Right lobe of liver (tissue), 6 donors: ENCODE measurements at regions not wholly inside any gene's neighbourhood (a gene's known extent, or its start where the extent isn't known, plus 50 kb on each side); places are given as distances from the start of the nearest gene placed in this dataset.
A peak's percentile ranks its signal among the peaks of the same experiment; 100 is the strongest.

Experiments
- ATAC-seq, 4 donors: fragments of 200-7000 bp; cut with Tn5 transposase; one replicate each; pipeline ENCODE4 v1.9.1; 2020; ENCODE audit warnings: mild to moderate bottlenecking in 4 of 4, moderate library complexity in 4 of 4
- DNase-seq, 3 donors: peaks; one replicate each; pipeline ENCODE4 v3.0.0-alpha.2; 2020
- H3K27ac ChIP-seq, 3 donors: fragments of 200-600 bp; one replicate each; pipeline ENCODE4 v1.8.0; 2022
- H3K27me3 ChIP-seq, 2 donors: fragments of 200-600 bp; one replicate each; pipeline ENCODE4 v1.8.0; 2022
- H3K36me3 ChIP-seq, 4 donors: fragments of 200-600 bp; sonication (generic) in 1 of 4; one replicate each; pipeline versions ENCODE4 v1.5.1 to v1.8.0; 2017 to 2022; ENCODE audit warnings: control low read depth in 1 of 4
- H3K4me1 ChIP-seq, 4 donors: fragments of 200-600 bp; sonication (generic) in 1 of 4; one replicate each; pipeline versions ENCODE4 v1.5.1 to v1.8.0; 2017 to 2022; ENCODE audit warnings: control low read depth in 1 of 4
- H3K4me3 ChIP-seq, 3 donors: fragments of 200-600 bp; one replicate each; pipeline ENCODE4 v1.8.0; 2022
- H3K9me3 ChIP-seq, 4 donors: fragments of 200-600 bp; sonication (generic) in 1 of 4; one replicate each; pipeline versions ENCODE4 v1.5.1 to v1.8.0; 2017 to 2022; ENCODE audit warnings: control low read depth in 1 of 4
- CTCF ChIP-seq, 4 donors: fragments of 200-600 bp in 3 of 4; fragments of 450-650 bp in 1 of 4; IDR thresholded peaks; one replicate each; pipeline versions ENCODE4 v1.5.1 to v1.8.0; 2016 to 2022; ENCODE audit warnings: antibody characterized with exemption in 4 of 4, mild to moderate bottlenecking in 2 of 4
- POLR2A ChIP-seq: fragments of 450-650 bp; IDR thresholded peaks from one replicate; pipeline ENCODE4 v1.6.1; 2017; ENCODE audit warnings: antibody characterized with exemption, mild to moderate bottlenecking
- WGBS: methylation state at CpG from one replicate; pipeline ENCODE4 v1.1.6; 2018; ENCODE audit warnings: low coverage, low lambda C conversion rate; ENCODE audit not compliant: insufficient coverage; ENCODE audit errors: missing lambda C conversion rate; 5-methylcytosine and 5-hydroxymethylcytosine counted together
- intact Hi-C, 2 donors: fragments of 100-400 bp; cut with DNase I; formaldehyde crosslinking; loops; one replicate each; pipeline versions ENCODE4 v1.11.2 to v1.14.1; 2022
- donor health status: DM: no; HTN: yes; CAD: no.
- donor health status: DM: no; HTN: no; CAD: no.
- donor health status: DM: no; HTN: no; CAD: no.
- donor health status: DM: no; HTN: yes; CAD: no.
- donor health status: DM: no; HTN: yes; CAD: no.

- Histone ChIP-seq H3K4me1 (no peaks in the 10 kb centered on the region), H3K27me3 (no peaks in the 10 kb centered on the region), H3K9me3 (no peaks in the 10 kb centered on the region), H3K4me3 (no peak overlapping the region), H3K36me3 (no peaks in the 10 kb centered on the region), H3K27ac (no peak overlapping the region)
- intact Hi-C loops: no loop called here
- 46% methylated on average over 7 of the region's 7 CpGs for WGBS
- TF ChIP-seq CTCF (IDR thresholded peaks at IDR 0.05): no peak
- no peak for TF ChIP-seq POLR2A
- ATAC-seq (no peak), DNase-seq (no peak)
These were observed 234.5 kb upstream of the SSTR1 start for GRCh38 chr14:37972941-37973887.

GRCh38 chr14:37974421-37974820 is 233.3 kb upstream of the SSTR1 start:
- intact Hi-C loops: no loop called here
- H3K9me3 ChIP-seq: no peaks in the 10 kb centered on the region
- H3K36me3 ChIP-seq: no peaks in the 10 kb centered on the region
- ATAC-seq (no peak), DNase-seq (no peak)
- no peaks in the 10 kb centered on the region for H3K27me3 ChIP-seq
- H3K27ac ChIP-seq: no peak overlapping the region
- WGBS: 93% methylated on average over 1 of the region's 1 CpG
- TF ChIP-seq POLR2A (no peak), CTCF (IDR thresholded peaks at IDR 0.05) (no peak)
- no peak overlapping the region for H3K4me3 ChIP-seq
- H3K4me1 ChIP-seq: no peaks in the 10 kb centered on the region

- DNase-seq (no peak), ATAC-seq (no peak)
- no peak for TF ChIP-seq POLR2A
- no peak for TF ChIP-seq CTCF (IDR thresholded peaks at IDR 0.05)
- no peaks in the 10 kb centered on the region for H3K27me3 ChIP-seq
- H3K4me1 ChIP-seq: no peaks in the 10 kb centered on the region
- H3K4me3 ChIP-seq: no peak overlapping the region
- no peak overlapping the region for H3K27ac ChIP-seq
- intact Hi-C loops: no loop called here
- no peaks in the 10 kb centered on the region for H3K9me3 ChIP-seq
- no peaks in the 10 kb centered on the region for H3K36me3 ChIP-seq
These were observed 230.2 kb upstream of the SSTR1 start for GRCh38 chr14:37977481-37977880.

- no peaks in the 10 kb centered on the region for H3K9me3 ChIP-seq
- ATAC-seq (peak; percentile 71 to 84 (median 79)), DNase-seq (peak in 2 of 3 donors; percentile 22 to 49)
- no peak overlapping the region for H3K27ac ChIP-seq
- H3K4me3 ChIP-seq: no peak overlapping the region
- no peaks in the 10 kb centered on the region for H3K36me3 ChIP-seq
- no peaks in the 10 kb centered on the region for H3K4me1 ChIP-seq
- no peaks in the 10 kb centered on the region for H3K27me3 ChIP-seq
- TF ChIP-seq POLR2A (no peak), CTCF (IDR thresholded peaks at IDR 0.05) (peak; percentile 64 to 81 (median 77))
- WGBS: 50% methylated on average over 2 of the region's 2 CpGs
- intact Hi-C loops: no loop called here
These were observed 221.8 kb upstream of the SSTR1 start for GRCh38 chr14:37985826-37986470.
